HG03159 (cell line): ENCODE measurements at regions not wholly inside any gene's neighbourhood (a gene's known extent, or its start where the extent isn't known, plus 50 kb on each side); places are given as distances from the start of the nearest gene placed in this dataset.
"Not testable (repeated sequence)": the region's sequence is repeated elsewhere in the genome, so short reads cannot be mapped to it uniquely, and the experiment has no call there.

Experiments
- ATAC-seq: cut with Tn5 transposase; IDR thresholded peaks from one replicate; pipeline ENCODE4 v1.9.1; 2021; ENCODE audit warnings: mild to moderate bottlenecking, moderate library complexity; ENCODE audit not compliant: unreplicated experiment

- ATAC-seq: no peak
Measured at GRCh38 chr4:31169846-31170245, 449.7 kb downstream of the PCDH7 start.

DNA sequence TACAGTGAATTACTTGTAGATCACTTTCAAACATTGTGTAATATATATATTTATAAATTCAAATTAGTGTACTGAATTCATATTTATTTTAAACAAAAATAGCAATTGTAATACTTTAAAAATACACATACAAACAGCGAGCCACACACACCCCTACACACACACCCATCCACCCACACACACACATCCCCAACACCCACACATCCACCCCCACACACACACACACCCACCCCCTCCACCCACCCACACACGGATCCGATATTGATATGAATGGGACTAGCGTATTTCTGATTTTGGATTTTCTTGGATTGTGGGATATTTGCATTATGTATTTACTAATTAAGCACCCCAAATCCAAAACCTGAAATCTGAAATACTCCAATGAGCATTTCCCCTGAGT lies 451.2 kb downstream of the PCDH7 start:
- no peak for ATAC-seq

DNA sequence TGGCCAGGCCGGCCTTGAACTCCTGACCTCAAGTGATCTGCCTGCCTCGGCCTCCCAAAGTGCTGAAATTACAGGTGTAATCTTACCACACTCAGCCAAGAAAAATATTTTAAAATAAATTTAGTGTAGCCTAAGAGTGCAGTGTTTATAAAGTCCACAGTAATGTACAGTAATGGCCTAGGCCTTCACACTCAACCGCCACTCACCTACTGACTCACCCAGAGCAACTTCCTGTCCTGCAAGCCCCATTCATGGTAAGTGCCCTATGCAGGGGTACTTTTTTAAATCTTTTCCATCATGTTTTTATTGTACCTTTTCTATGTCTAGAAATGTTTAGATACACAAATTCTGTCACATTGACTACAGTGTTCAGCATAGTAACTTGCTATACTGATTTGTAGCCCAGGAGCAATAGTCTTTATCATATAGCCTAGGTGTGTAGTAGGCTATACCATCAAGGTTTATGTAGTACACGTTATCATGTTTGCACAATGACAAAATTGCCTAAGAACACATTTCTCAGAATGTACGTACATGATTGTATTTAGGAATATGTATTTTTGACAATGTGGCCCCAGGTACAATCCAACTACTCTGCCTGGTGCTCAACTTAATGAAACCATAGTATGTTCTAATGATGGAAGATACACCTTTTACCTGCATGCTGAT lies 455.2 kb downstream of the PCDH7 start:
- ATAC-seq: no peak

DNA sequence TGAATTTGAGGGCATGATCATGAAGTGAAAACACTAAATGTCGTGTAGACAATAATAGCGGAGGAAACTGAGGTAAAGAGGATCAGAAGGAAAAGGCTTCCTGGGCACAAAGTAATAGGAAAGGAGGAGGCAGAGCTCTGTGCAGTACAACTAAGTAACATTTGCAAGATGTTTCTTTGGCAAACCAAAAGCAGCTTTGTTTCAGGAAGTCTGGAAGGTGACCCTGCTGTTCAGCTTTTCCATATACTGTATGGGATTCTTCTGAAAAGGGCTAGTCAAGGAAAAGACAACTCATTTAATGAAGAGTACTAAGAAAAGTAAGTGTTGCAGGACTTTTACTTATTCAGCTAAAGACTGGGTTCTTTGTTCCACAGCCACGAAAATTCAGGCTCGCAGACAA lies 463.1 kb downstream of the PCDH7 start:
- no peak for ATAC-seq

DNA sequence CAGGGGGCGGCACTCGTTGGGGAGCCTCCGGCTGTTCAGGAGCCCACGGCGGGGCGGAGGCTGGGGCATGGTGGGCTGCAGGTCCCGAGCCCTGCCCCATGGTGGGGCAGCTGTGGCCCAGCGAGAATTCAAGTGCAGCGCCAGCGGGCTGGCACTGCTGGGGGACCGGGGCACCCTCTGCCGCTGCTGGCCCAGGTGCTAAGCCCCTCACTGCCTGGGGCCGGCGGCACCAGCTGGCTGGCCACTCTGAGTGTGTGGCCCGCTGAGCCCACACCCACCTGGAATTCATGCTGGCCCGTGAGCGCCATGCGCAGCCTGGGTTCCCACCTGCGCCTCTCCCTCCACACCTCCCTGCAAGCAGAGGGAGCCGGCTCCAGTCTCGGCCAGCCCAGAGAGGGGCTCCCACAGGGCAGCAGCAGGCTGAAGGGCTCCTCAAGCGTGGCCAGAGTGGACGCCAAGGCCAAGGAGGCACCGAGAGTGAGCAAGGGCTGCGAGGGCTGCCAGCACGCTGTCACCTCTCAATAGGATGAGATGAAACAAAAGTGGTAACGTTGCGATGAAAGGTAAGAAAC lies 464.9 kb downstream of the PCDH7 start:
- ATAC-seq: no peak

DNA sequence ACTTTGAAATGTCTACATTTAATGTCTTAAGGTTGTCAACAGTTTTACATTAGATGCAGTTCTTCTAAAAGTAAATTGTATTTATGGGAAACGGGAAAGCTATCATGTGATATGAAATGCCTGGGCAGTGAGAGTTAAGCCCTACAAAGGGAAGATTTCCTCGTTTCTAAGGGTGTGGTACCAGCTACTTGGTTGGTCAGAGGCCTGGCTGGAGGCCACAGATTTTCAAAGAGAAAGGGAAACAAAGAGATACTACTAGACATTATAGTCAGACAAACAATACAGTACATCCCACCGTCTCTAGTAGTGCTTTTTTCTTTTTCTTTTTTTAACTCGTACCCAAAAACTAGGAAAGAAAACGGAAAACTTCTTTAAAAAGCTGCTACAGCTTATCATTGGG lies 467.8 kb downstream of the PCDH7 start:
- no peak for ATAC-seq

DNA sequence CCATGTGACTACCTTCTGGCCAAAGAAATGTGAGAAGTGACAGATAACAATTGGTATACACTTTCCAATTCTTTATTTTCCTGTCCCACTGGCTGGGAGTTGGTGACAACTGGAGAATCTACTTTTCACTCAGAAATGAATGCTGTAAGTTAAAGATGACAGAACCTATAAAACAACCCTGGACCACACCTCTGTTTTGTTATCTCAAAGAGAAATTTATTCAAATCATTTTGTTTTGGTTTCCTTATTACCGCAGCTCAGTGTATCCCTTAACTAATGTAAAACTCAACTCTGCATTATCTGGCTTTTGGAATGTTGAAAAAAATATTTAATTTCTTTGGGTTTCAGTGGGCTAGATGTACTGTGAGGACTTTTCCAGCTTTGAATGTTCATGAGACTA lies 469.8 kb downstream of the PCDH7 start:
- no peak for ATAC-seq

GRCh38 chr4:31190671-31191070 lies 470.5 kb downstream of the PCDH7 start:
- ATAC-seq: no peak

- ATAC-seq: no peak
Measured at GRCh38 chr4:31192341-31192740, 472.2 kb downstream of the PCDH7 start.

DNA sequence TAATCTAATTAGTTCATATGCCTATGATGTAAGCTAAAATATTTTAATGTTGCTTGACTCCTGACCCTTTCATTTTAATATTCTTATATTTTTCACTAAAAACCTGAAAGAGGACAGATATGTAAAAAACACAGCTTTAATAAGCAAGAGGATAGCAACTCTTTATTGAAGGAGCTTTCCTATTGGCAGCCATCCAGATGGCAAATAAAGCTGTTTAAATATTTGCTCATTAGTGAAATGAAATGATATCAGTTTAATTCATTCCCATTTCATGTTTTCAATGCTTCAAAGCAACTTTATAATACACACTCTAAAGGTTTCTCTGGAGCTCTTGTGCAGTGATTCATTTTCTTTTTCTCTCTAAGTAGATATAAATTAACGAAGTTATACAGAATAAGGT lies 473.4 kb downstream of the PCDH7 start:
- no peak for ATAC-seq

DNA sequence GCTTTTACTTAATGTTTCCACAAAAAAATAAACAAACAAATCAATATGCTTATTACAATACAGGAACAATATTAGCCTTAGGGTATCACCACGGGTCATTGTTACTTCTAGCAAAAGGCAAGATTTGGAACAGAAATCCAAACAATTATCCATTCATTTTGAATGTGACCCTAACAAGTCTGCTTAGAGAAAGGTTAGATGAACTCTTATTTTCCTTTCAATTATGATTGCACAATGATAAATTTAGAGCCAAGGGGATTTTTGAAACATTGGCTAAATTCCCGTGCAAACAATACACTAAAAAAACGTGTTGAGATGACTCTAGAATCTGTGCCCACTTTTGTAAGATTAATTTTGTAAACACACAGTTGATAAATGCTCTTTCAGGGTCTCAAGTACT lies 474.7 kb downstream of the PCDH7 start:
- ATAC-seq: no peak

DNA sequence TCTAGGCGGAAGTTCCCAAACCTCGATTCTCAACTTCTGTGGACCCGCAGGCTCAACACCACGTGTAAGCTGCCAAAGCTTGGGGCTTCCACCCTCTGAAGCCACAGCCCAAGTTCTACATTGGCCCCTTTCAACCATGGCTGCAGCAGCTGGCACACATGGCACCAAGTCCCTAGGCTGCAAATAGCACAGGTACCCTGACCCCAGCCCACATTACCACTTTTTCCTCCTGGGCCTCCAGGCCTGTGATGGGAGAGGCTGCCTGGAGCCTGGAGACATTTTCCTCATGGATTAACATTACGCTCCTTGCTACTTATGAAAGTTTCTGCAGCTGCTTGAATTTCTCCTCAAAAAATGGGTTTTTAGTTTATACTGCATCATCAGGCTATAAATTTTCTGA lies 479.5 kb downstream of the PCDH7 start:
- no peak for ATAC-seq

DNA sequence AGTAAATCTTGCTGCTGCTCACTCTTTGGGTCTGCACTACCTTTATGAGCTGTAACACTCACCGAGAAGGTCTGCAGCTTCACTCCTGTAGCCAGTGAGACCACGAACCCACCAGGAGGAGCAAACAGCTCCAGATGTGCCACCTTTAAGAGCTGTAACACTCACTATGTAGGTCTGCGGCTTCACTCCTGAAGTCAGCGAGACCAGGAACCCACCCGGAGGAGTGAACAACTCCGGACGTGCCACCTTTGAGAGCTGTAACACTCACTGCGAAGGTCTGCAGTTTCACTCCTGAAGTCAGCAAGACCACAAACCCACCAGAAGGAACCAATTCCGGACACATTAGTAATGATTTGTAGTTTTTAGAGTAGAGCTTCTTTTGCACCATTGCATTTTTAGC lies 481.9 kb downstream of the PCDH7 start:
- ATAC-seq: not testable (repeated sequence)

GRCh38 chr4:31204874-31205273 lies 484.7 kb downstream of the PCDH7 start:
- no peak for ATAC-seq

GRCh38 chr4:31220921-31221320 lies 500.8 kb downstream of the PCDH7 start:
- no peak for ATAC-seq

DNA sequence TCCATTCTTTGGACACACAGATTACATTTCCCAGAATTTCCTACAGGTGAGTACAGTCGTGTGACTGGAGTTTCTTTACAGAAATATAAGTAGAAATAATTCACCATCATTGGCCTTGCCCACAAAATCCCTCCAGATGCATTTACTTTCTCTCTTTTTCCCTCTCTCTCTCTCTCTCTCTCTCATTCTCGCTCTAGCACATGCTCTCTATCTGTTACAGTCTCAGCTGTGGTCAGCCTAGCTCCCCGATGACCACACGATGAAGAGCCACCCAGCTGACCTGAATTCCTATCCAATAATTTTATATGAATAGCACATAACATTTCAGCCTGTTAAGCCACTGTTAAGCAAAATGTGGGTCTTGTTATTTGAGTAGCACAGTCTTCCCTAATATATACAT lies 507.9 kb downstream of the PCDH7 start:
- ATAC-seq: no peak

DNA sequence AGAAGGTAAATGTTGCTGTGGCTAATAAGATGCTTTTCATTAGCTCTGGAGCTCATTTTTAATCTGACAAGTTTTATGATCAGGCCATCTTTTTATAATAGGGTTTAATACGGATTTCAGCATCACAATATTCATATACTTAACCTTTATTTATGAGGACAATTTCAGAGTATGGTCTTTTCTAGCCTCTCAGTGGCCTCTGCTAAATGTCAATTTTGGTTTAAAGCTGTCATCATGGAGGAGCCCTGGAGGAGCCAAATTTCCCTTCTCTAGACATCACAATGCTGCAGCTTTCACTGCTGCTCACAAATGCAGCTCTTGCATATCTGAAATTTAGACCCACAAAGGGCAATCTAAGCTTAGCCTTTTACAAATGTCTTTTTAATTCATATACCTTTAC lies 510.4 kb downstream of the PCDH7 start:
- ATAC-seq: no peak

DNA sequence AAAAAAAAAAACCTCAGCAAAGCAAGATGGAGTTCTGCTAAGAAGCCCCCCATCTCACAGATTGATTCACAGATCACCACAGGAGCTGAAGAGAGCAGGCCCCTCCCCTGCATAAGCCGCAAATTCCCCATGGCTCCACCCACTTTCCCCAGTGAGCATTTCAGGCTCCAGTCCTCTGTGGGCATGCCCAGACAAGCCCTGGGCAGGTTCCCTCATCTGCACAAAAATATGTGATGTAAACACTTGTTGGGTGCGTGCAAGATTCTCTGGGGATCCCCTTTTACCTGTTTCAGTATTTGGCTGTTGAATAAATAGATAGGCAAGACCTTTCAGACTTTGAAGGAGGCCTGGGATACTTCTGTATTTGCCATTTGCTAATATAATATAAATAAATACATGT lies 514.3 kb downstream of the PCDH7 start:
- peak; percentile 48 for ATAC-seq

GRCh38 chr4:31234901-31235300 lies 514.7 kb downstream of the PCDH7 start:
- no peak for ATAC-seq

DNA sequence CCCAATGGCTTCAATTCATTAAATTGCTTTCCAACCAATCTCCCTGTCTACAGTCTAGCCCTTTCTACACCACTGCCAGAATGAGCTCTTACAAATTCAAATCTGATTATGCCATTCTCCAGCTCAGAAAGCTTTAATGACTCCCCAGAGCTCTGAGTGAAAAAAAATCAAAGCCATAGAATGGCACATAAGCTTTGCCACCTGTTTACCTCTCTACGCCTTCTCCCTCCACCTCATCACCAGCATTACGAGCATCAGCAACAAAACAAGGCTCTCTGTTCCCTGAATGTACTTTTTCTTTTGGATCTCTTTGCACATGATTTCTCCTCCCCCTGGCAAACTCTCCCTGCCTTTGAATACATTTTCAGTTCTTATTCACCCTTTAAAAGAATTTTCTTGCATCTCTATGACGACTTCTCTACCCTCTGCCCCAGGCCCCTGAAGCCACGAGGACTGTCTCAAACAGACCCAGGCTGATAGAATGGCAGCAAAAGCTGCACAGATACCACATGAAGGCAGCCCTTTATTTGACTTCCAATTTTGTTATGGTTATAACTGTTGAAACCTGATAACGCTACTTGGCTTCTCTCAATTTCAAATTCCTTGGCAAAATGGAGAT lies 516.0 kb downstream of the PCDH7 start:
- no peak for ATAC-seq

DNA sequence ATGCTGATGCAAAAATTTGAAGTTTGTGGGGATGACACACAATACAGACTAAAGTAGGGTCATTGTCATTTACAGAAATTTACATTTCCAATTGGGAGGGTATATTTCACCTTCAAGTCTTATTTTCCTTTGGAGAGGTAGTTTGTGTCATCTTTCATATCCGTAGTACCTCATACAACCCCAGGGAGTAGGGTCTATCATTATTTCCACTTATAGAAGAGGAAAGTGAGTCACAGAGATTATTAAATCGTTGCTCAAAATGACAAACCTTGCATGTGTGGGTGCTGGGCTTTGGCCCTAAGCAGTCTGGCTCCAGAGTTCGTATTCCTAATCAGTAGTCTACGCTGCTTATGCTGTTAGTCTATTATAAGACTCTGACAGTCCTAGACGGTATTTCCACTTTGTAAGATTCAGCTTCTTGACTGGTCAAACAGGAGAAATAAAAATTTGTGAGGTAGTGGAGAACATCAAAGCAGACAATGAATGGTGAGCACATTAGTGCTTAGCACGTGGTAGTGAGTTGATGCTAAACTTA lies 516.5 kb downstream of the PCDH7 start:
- no peak for ATAC-seq

GRCh38 chr4:31237233-31237632 lies 517.1 kb downstream of the PCDH7 start:
- no peak for ATAC-seq
